NCI-H226 (cell line): ENCODE measurements at regions not wholly inside any gene's neighbourhood (a gene's known extent, or its start where the extent isn't known, plus 50 kb on each side); places are given as distances from the start of the nearest gene placed in this dataset.

Experiments used
- DNase-seq: peaks from one replicate; pipeline ENCODE4 v3.0.0-alpha.2; 2015

DNA sequence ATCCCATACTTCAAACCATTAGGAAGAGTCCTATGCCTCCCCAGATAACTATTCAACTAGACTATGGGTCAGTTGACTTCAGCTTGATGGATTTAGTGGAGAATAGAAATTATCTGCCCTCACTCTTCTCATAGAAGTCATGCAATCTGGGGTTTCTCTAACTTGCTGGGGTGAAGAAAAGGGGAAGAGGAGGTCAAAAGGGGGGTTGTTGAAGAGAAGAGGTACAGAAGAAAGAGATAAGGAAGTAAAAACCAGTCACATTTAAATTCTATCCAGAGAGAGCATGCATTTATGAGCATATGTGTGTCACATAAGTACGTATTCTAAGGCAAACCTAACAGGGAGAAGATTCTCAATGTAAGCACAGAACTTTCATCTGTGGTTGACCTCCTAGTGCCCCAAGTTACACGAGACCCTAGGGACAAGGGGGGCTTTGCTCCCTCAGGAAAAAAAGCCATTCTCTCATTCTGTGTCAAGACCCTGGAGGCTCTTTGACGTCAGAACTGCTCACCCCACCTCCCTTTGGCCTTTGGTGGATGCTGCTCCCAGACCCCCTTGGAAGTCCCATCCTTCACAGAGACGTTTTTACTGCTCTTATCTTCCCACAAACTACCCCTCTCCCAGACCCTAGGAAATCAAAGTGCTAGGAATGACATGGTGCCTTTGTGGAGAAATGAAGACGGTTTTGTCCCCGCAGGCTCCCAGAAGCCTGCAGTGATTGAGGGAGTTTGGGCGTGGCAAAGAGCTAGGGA lies 236.8 kb upstream of the TNP1 start:
- DNase-seq: no peak

DNA sequence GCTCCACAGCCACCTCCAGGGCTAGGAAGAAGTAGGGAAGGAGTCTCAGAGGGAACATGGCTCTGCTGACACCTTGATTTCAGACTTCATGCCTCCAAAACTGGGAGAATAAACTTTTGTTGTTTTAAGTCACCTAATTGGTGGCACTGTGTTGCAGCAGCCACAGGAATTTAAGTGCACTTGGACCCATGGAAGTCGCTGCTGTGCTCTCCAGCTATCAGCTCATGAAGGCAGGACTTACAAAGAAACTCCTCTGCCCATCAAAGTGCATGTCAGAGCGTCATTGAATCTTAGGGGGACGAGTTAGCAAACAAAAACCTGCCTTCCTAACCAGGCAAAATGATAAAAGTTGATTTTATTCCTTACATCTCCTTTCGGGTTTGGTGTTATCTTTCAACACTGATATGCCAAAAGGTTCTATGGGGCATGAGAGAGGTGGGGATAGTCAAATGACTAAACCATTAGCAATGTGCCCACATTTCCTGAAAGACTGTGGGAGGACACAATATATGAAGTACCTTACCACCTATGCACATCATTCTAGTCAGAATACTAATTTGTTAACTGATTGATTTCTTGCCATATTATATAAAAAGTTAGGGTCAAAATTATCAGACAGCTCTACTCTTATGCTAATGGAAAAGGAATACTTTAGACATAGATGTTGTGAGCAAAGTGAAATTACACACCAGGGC lies 235.8 kb upstream of the TNP1 start:
- DNase-seq: peak; percentile 62

DNA sequence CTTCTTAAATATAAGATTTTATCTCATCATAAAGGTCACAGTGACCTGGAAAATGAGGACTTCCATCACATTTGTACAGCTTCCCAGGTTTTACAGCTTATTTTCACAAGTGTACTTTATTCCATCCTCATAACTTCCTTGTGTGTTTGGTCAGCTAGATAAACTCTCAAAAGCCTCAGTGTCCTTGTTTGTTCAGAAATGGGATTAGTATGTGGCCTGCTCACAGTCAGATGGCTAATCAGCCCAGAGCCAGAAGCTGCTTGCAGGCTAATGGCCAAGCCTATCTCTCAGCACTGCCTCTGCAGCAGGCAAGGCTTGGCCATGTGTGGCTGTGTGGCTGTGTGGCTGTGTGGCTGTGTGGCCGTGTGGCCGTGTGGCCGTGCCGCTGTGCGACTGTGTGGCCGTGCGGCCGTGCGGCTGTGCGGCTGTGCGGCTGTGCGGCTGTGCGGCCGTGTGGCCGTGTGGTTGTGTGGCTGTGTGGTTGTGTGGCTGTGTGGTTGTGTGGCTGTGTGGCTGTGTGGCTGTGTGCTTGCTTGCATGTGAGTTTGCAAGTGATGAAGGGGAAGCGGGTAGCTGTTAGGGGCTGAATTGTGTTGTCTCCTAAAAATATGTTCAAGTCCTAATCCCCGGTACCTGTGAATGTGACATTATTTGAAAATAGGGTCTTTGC lies 233.0 kb upstream of the TNP1 start:
- DNase-seq: no peak

DNA sequence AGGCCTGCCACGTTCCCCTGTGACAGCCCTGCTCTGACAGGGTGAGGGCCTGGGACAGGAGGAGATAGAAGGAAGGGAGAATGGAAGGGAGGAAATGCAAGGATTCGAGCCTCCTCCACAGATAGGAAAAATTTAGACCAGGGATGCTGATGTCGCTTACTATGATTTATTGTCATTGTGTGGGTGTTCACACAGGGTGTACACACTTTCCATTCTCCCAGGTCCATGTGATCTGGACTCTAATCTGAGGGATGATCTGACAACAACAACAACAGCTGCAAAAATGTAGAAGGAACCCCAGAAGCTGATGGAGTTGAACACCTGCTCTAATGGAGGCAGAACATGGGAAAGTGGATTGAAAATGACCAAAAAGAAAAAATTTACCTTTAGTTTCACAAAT lies 231.7 kb upstream of the TNP1 start:
- no peak for DNase-seq

DNA sequence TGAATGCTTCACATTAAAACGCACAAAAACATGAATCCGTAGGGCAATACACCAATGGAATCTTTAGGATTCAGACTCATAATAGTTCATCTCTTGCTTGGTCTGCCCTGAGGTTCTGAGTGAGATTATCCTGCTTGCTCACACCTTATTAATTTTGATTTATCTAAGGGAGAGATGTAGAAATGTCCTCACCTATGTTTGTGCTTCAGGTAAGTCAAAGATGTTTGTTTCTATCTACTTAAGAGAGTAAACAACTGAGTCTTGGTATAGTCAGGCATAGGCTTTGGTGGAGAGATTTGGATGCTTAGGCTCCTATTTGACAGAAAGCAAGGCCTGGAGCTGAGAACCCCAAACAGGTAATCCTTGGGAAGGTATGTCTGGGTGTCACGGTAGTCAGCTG lies 231.0 kb upstream of the TNP1 start:
- no peak for DNase-seq

DNA sequence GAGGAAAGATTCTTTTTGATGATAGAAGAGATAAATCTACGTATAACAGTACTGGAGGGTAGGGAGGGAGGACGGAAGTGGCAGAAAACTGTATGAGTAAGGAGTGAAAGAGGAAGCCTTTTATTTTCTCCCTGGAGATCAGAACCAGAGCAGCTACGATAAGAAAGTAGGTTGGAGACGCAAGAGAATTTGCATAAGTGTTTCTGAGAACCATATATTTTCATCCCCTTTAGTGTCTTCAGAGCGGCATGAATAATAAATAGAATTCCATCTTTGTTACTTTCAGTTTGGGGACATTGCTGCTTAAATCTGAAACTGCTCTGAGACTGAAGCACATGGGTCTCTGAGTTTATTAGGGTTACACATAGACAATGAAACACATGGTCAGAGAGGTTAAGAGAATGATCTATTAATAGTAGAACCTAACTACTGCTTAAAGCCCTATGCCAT lies 230.2 kb upstream of the TNP1 start:
- no peak for DNase-seq

DNA sequence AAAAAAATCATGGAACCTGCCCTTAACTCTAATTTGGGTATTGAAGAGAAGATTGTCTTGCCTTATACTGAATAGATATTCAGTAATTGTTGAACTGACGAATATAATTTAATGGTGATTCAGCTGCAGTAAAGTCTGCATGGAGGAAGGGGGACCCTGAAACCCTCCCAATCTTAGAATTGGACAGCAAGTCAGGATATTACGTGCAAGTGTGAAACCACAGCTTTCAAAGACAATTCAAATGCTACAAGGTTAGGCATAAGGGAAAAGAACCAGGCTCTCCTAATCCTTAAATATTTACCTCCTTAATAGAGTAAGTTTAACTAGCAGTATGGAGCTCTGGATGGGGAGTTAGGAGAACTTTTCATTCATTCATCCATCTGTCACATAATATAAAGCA lies 226.9 kb upstream of the TNP1 start:
- DNase-seq: no peak

DNA sequence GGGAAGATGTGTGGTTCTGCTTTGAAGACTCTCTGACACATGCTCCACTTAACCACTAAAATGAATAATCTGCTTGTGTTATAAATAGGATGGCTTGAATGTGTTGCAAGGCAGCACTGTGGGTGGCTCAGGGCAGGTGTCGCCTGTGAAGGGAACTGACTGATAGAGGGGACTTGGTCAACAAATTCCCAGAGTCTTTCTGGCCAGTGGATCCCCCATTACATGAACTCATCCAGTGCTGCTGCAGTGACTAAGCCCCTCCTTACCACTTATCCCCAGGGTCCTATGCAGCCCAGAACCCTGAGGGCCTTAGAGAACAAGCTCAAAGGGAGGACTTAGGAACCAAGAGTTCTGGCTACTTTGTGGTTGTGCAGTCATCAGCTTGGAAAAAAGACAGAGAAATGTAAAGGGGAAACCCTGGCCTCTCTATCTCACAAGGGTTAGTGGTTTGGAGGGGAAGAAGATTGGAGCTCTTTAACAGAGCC lies 226.2 kb upstream of the TNP1 start:
- DNase-seq: peak; percentile 8

DNA sequence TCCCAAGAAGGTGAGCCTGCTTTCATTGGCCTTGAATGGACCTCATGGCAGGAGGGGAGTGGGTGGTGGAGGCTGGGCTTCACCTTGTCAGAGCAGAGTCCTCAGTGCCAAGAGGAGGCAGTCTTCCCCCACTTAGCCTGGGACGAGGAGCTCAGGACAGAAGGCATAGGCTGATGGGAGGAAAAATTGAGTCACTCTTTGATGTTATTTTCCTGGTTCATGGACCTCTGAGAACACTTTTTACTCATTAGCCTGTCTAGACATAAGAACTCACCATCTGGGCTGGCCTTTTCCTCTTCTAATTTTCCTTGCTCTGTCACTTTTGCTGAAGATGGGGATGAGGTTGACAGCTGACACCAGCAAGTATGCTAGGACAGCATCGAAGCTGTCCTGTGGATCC lies 225.7 kb upstream of the TNP1 start:
- DNase-seq: no peak

DNA sequence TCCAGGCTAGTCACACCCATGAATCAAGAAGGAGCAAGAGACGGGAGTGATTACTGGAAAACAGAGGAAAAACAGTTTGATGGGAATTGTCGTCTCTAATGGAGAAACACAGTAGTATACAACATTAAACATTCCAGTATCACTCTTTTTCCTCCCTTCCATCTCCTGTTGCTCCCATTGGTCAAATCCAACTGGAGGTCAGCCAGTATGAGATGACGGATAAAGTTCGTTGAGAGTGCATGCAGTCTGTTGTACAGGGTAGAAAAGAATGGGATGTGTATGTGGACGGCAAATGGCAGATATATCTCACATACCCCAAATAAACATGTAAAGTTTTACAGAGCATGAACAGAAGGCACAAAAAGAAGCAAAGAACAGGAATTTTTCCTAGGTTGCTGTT lies 221.9 kb upstream of the TNP1 start:
- no peak for DNase-seq

DNA sequence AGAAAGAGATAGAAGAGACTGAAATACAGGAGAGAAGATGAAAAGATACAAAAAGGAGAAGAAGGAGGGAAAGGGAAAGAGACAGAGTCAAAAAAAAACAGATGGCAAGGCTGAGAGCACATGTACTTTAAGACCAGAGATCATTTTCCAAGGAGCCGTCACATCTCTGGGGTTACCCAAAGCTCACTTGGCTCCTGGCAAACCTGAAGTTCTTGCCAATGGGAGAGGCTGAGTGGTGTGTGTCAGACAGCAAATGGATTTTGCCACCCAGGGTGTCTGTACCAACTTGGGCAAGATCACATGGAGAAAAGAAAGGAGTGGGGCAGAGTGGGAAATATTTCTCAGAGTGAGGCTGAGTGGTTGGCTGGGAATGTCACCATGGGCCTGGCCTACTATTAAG lies 219.3 kb upstream of the TNP1 start:
- no peak for DNase-seq

DNA sequence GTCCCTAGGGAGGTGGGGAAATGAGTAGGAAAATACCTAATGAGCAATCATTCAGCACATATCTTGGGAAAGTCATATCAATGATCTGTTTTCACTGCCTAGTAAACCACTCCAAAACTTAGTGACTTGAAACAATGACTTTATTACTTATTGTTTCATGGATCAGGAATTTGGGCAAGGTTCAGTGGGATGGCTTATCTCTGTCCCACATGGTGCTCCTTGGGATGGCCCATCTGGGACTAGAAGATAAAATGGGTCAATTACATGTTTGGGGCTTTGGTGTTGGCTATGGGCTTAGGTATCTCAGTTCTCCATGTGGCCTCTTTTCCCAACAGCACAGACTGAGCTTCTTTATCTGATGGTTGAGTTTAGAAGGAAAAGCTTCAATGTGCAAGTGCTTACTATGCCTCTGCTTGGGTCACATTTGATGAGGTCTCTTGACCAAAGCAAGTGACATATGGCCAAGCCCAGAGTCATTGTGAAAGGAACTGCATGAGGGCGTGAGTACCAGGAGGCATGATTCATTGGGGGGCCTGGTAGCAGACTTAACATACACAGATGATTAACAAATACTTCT lies 218.1 kb upstream of the TNP1 start:
- DNase-seq: no peak

DNA sequence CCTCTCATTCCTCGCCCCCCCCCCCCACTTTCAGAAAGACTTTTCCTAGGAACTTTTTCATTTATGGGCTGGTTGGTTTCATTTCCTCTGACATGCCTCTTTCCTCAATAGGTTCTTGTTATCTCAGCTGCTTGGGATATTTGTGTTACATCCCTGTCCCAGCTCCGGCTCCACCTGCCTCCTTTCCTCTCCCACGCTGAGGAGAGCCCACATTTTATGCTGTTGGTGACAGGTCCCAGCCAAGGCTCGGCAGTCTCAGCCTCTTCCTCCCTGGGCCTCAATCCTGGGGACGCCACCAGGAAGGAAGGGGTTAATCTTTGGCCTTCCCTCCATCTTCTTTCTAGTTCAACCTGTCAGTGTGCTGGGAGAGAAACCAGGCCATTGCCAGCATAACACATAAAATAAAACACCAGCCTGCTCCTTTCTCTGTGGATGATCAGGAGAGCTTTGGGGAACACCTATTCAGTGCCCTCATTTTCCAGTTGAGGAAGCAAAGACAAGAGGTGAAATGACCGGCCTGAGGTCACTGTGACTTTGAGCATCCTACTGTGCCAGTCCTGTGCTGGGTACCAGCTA lies 216.9 kb upstream of the TNP1 start:
- no peak for DNase-seq

DNA sequence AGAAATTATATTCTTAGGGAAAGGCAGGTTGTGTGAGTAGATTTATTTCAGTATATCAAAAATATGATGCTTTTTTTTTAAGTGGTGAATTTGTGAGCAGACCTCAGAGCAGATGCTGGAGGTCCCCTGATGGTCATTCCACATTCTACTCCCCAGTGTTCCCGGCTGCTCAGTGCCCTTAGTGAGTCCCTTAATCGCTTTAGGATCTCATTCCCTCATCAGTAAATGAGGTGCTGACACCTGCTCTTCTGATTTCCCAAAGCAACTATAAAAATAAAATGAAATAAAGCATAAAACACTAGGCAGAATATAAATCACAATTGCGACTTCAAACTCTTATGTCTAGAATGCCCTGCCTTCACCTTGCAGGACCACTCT lies 216.2 kb upstream of the TNP1 start:
- DNase-seq: no peak

DNA sequence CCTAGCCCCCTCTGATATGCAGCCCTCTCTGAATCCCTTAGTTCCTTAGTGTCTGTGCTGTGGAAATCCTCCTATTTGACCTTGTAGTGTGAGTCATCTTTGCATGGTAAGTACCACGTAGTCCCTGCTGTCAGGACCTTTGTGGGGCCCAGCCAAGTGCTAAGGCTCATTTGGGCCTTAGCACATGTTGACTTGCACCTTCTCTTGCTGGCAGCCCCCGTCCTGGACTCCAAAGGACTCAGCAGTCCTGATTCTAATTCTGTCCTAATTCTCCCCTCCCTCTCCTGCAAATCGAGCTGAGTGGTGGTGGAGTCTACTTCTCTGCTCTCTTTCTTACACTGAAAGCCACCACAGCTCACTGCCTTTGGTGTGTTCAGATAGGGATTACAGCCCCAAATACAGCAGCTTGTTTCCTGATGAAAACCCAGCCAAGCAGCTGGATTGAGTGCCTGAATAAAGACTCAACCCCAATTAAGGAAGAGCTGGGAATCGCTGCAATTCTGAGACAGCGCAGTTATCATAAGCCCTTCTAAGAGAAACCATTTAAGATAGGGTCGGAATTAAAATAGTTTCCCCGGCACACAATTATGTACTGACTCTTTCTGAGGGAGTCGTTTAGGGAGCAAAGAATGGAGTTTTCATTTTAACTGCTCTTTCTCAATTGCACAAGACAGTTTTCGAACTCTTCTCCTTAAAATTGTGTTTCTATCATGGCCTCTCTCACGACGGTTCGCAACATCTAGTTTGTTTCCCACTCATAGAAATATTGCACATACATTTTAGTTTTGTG lies 215.6 kb upstream of the TNP1 start:
- DNase-seq: no peak

DNA sequence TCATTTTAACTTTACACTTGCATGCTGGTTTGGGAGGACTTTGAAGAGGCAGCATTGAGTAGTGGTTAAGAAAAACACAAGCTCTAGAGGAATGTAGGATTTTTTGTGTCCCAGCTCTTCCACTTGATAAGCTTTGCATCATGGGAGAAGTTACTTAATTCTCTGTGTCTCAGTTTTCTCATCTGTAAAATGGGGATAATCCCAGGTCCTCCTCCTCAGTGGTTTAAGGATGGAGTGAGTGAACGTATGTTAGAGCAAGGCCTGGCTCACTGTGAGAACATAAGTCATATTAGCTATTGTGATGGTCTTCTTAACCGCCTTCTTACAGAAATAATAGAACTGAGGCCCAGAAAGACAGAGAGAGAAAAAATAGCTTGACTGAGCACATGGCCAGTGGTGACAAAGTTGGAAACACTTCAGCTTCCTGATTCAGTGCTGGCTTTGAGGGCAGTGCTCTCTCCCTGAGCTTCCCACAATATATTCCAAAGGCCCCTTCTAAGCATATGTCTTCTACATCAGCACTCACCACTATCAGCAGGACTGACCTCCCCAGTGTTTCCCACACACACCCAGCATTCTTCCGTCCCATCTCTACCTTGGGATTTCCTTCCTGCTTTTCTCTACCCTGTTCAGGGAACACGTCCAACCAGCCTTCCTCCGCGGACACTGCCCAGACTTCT lies 214.9 kb upstream of the TNP1 start:
- DNase-seq: no peak

DNA sequence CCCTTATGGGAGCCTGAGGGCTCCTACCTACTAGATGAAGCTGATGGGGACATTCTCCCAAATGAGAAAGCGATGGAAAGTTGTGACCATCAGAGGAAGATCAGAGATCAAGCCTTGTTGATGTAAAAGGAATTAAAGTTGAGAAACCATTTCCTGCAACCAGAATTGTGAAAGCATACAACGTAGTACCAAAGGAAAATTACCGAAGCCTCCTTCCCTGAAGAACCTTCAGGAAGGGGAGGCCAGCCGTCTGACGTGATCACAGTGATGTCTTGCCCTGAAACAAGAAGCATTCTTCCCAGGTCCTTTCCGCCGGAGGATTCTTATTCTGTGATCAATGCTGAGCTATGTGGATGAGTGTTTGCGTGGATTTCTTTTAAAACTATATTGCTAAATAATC lies 211.6 kb upstream of the TNP1 start:
- DNase-seq: no peak

DNA sequence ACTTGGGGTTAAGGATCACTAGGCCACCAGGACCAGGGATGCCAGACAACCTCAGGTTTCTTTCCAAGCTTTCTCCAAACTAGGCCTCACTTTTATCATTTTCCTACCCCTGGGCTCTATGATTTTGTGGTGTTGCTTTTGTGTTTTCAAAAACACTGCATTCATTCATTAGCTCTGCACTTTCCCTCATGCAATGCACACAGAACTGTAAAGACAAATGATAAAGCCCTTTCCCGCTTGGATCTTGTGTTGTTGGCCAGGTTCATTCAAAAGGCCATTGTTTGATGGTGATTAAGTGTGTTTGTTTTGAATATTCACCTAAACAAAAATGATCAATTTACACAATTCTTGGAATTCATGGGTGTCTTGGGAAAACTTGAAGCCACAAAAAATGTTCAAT lies 210.7 kb upstream of the TNP1 start:
- no peak for DNase-seq

DNA sequence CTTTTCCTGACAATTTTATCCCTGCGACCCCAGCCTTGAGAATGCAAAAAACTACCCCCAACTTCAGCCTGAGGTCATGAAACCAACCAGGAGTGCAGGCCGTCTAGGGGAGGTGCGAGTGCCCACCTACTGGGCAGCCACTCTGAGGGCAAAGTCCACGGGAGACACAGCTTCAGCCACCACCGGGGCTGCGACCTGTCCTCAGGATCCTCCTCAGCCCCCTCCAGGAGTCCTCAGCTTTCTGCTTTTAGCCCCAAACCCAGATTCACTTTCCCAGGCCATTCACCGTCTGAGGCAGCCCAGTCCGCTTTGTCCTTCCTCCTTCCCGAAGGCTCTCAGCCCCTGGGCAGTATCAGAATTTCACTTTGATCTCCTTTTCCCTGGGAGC lies 210.2 kb upstream of the TNP1 start:
- DNase-seq: no peak

DNA sequence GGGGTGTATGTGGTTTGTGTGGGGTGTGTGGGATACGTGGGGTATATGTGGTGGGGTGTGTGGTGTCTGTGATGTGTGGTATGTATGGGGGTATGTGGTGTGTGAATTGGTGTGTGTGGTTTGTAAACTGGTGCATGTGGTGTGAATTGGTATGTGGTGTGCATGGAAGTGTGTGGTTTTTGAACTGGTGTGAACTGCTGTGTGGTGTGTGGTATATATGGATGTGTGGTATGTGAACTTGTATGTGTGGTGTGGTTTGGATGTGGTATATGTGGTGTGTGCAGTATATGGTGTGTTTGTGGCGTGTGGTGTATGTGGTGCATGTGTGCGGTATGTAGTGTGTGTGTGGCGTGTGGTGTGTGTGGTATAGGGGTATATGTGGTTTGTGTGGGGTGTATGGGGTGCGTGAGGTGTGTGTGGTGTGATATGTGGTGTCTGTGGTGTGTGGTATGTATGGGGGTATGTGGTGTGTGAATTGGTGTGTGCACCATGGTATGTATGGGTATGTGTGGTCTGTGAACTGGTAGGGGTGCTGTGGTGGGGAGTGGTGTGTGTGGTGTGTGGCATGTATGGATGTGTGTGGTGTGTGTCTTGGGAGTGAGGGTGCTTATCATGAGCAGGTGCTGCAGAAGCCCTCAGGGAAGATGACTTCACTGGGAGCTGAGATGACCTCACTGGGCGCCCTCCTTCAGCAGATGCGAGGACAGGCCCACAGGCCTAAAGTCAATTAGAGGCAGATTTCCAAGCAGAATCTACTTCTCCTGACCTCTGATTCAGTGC lies 209.6 kb upstream of the TNP1 start:
- DNase-seq: no peak

DNA sequence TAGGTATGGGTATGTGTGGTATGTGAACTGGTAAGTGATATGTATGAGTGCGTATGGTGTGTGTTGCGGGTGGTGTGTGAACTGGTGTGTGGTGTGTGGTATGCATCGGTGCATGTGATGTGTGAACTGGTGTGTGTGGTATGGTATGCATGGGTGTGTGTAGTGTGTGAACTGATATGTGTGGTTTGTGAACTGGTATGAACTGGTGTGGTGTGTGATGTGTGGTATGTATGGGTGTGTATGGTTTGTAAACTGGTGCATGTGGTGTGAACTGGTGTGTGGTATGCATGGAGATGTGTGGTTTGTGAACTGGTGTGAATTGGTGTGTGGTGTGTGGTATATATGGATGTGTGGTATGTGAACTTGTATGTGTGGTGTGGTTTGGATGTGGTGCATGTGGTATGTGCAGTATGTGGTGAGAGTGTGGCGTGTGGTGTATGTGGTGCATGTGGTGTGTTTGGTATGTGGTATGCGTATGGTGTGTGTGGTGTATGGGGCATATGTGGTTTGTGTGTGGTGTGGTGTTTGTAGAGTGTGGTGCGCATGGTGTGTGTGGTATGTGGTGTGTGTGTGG lies 208.9 kb upstream of the TNP1 start:
- no peak for DNase-seq
